ENCODE measurements at regions not wholly inside any gene's neighbourhood (a gene's known extent, or its start where the extent isn't known, plus 50 kb on each side); places are given as distances from the start of the nearest gene placed in this dataset.

GRCh38 chr10:20515654-20516053 is 381.5 kb downstream of the NEBL start:
- TF ChIP-seq GATA2 (IDR thresholded peaks at IDR 0.05; ENCODE audit: low read depth, low read length): no peak
- no peak for TF ChIP-seq GATA3 (IDR thresholded peaks at IDR 0.05; ENCODE audit: low read depth, low read length)

- TF ChIP-seq GATA3 (IDR thresholded peaks at IDR 0.05; ENCODE audit: low read depth, low read length): no peak
- no peak for TF ChIP-seq GATA2 (IDR thresholded peaks at IDR 0.05; ENCODE audit: low read depth, low read length)
Observed at GRCh38 chr10:20512631-20513030, 384.5 kb downstream of the NEBL start.

GRCh38 chr10:20508921-20509320 is 388.2 kb downstream of the NEBL start:
- TF ChIP-seq GATA3 (IDR thresholded peaks at IDR 0.05; ENCODE audit: low read depth, low read length) (no peak), GATA2 (IDR thresholded peaks at IDR 0.05; ENCODE audit: low read depth, low read length) (no peak)

- TF ChIP-seq GATA2 (IDR thresholded peaks at IDR 0.05; ENCODE audit: low read depth, low read length) (no peak), GATA3 (IDR thresholded peaks at IDR 0.05; ENCODE audit: low read depth, low read length) (no peak)
Observed at GRCh38 chr10:20502903-20503585, 394.1 kb downstream of the NEBL start.

GRCh38 chr10:20494474-20494873 is 402.6 kb downstream of the NEBL start:
- TF ChIP-seq GATA3 (IDR thresholded peaks at IDR 0.05; ENCODE audit: low read depth, low read length) (no peak), GATA2 (IDR thresholded peaks at IDR 0.05; ENCODE audit: low read depth, low read length) (no peak)

- TF ChIP-seq GATA2 (IDR thresholded peaks at IDR 0.05; ENCODE audit: low read depth, low read length) (peak; percentile 95), GATA3 (IDR thresholded peaks at IDR 0.05; ENCODE audit: low read depth, low read length) (peak; percentile 96)
Observed at GRCh38 chr10:20492447-20492846, 404.7 kb downstream of the NEBL start.

GRCh38 chr10:20489961-20490360 is 407.1 kb downstream of the NEBL start:
- no peak for TF ChIP-seq GATA2 (IDR thresholded peaks at IDR 0.05; ENCODE audit: low read depth, low read length)
- TF ChIP-seq GATA3 (IDR thresholded peaks at IDR 0.05; ENCODE audit: low read depth, low read length): no peak

GRCh38 chr10:20486791-20487190 is 410.3 kb downstream of the NEBL start:
- TF ChIP-seq GATA3 (IDR thresholded peaks at IDR 0.05; ENCODE audit: low read depth, low read length) (no peak), GATA2 (IDR thresholded peaks at IDR 0.05; ENCODE audit: low read depth, low read length) (no peak)

- TF ChIP-seq GATA2 (IDR thresholded peaks at IDR 0.05; ENCODE audit: low read depth, low read length): no peak
- no peak for TF ChIP-seq GATA3 (IDR thresholded peaks at IDR 0.05; ENCODE audit: low read depth, low read length)
Observed at GRCh38 chr10:20485554-20485953, 411.6 kb downstream of the NEBL start.

- TF ChIP-seq GATA2 (IDR thresholded peaks at IDR 0.05; ENCODE audit: low read depth, low read length): no peak
- TF ChIP-seq GATA3 (IDR thresholded peaks at IDR 0.05; ENCODE audit: low read depth, low read length): no peak
Observed at GRCh38 chr10:20481054-20481453, 416.1 kb downstream of the NEBL start.

- TF ChIP-seq GATA2 (IDR thresholded peaks at IDR 0.05; ENCODE audit: low read depth, low read length): no peak
- TF ChIP-seq GATA3 (IDR thresholded peaks at IDR 0.05; ENCODE audit: low read depth, low read length): no peak
Observed at GRCh38 chr10:20474064-20474463, 423.0 kb downstream of the NEBL start.

GRCh38 chr10:20473023-20473760 is 423.9 kb downstream of the NEBL start:
- TF ChIP-seq GATA2 (IDR thresholded peaks at IDR 0.05; ENCODE audit: low read depth, low read length) (no peak), GATA3 (IDR thresholded peaks at IDR 0.05; ENCODE audit: low read depth, low read length) (no peak)

- no peak for TF ChIP-seq GATA3 (IDR thresholded peaks at IDR 0.05; ENCODE audit: low read depth, low read length)
- no peak for TF ChIP-seq GATA2 (IDR thresholded peaks at IDR 0.05; ENCODE audit: low read depth, low read length)
Observed at GRCh38 chr10:20466731-20467130, 430.4 kb downstream of the NEBL start.

GRCh38 chr10:20457649-20458048 is 439.5 kb downstream of the NEBL start:
- no peak for TF ChIP-seq GATA3 (IDR thresholded peaks at IDR 0.05; ENCODE audit: low read depth, low read length)
- peak; percentile 62; the same call in 1 of the 2 replicates for TF ChIP-seq GATA2 (IDR thresholded peaks at IDR 0.05; ENCODE audit: low read depth, low read length)

- no peak for TF ChIP-seq GATA3 (IDR thresholded peaks at IDR 0.05; ENCODE audit: low read depth, low read length)
- no peak for TF ChIP-seq GATA2 (IDR thresholded peaks at IDR 0.05; ENCODE audit: low read depth, low read length)
Observed at GRCh38 chr10:20455774-20456173, 441.3 kb downstream of the NEBL start.

All from SH-SY5Y (cell line).